PFSK-1 (cell line): ENCODE measurements at regions not wholly inside any gene's neighbourhood (a gene's known extent, or its start where the extent isn't known, plus 50 kb on each side); places are given as distances from the start of the nearest gene placed in this dataset.

Experiments used
- POLR2AphosphoS5 ChIP-seq: IDR thresholded peaks from 2 replicates; pipeline ENCODE4 v1.6.1; 2012; ENCODE audit warnings: low read depth, mild to moderate bottlenecking, control low read depth, low read length, moderate library complexity
- REST ChIP-seq, 2 experiments: IDR thresholded peaks; 2 replicates each; pipeline versions ENCODE4 v1.6.1 to v1.8.0; 2011 to 2012; ENCODE audit warnings: low read depth in 2 of 2, low read length in 2 of 2, control low read depth in 1 of 2, inconsistent platforms in 1 of 2, mild to moderate bottlenecking in 1 of 2, moderate library complexity in 1 of 2; ENCODE audit not compliant: insufficient read depth in 1 of 2

GRCh38 chr11:131056036-131056435, 139.8 kb upstream of the SNX19 start:
- TF ChIP-seq POLR2AphosphoS5, result no peak
- no peak for TF ChIP-seq REST (IDR thresholded peaks at IDR 0.05; ENCODE audit: insufficient read depth in 1 of 2, low read depth in 2 of 2, low read length in 2 of 2)
